ENCODE measurements at regions not wholly inside any gene's neighbourhood (a gene's known extent, or its start where the extent isn't known, plus 50 kb on each side); places are given as distances from the start of the nearest gene placed in this dataset.

DNA sequence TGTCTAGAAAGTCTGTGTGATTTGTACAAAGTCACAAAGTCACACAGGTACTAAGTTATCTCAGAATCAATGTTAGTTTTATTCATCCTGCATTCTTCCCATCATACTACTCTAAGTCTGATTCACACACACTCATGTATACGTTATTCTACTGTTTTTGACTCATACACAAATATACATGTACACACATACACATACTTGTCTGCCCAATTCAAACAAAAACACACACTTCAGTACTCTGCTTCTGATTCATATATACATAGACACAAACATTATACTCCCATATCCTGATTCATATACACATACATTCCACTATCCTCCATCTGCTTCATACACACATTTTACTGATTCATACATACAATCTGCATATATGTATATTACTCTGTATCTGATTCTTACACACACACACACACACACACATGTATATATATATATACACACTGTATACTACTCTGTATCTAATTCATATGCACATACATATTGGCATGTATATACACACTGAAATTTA lies 69.3 kb downstream of the KLF12 start:
- no peaks in the 10 kb centered on the region for H3K27me3 ChIP-seq (ENCODE audit: control insufficient read depth, insufficient read depth, low read length)
- no peaks in the 10 kb centered on the region for H3K36me3 ChIP-seq (ENCODE audit: control insufficient read depth, insufficient read depth, low read length)
- no peak overlapping the region for H3K4me3 ChIP-seq (ENCODE audit: low read depth, low read length)
- TF ChIP-seq, protein P1, sequence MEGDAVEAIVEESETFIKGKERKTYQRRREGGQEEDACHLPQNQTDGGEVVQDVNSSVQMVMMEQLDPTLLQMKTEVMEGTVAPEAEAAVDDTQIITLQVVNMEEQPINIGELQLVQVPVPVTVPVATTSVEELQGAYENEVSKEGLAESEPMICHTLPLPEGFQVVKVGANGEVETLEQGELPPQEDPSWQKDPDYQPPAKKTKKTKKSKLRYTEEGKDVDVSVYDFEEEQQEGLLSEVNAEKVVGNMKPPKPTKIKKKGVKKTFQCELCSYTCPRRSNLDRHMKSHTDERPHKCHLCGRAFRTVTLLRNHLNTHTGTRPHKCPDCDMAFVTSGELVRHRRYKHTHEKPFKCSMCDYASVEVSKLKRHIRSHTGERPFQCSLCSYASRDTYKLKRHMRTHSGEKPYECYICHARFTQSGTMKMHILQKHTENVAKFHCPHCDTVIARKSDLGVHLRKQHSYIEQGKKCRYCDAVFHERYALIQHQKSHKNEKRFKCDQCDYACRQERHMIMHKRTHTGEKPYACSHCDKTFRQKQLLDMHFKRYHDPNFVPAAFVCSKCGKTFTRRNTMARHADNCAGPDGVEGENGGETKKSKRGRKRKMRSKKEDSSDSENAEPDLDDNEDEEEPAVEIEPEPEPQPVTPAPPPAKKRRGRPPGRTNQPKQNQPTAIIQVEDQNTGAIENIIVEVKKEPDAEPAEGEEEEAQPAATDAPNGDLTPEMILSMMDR (IDR thresholded peaks at IDR 0.05; ENCODE audit: insufficient read depth, low read length, severe bottlenecking), result no peak
- FAIRE-seq (no peak), DNase-seq (ENCODE audit: low read depth) (peak; percentile 74)

DNA sequence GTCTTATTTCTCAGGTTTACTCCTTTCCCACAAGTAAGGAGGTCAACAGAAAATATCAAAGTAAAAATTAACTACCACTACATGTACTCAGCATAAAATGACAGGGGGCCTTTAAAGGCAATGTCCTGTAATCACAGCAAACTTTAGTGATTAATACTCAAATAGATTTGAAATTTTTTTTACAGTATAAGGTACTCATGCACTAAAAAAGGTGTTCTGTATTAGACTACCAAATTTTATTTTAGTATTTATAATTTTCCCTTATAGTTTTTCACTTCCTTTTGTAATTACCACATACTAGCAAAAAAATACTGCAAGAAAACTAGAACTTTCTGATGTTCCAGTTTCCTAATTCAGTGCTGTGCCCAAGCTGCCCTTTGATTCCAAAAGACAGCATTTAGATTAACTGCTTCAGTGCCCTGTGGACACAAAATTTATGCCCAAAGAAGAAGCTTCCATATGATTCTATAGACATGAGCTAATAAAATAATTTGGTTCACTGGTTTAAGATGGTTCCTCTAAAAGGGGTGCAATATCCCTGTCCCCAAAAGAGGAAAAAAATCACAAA lies 70.6 kb downstream of the KLF12 start:
- DNase-seq (ENCODE audit: low read depth), result no peak
- Histone ChIP-seq H3K27me3 (ENCODE audit: control insufficient read depth, insufficient read depth, low read length) (no peaks in the 10 kb centered on the region), H3K36me3 (ENCODE audit: control insufficient read depth, insufficient read depth, low read length) (no peaks in the 10 kb centered on the region), H3K4me3 (ENCODE audit: low read depth, low read length) (no peak overlapping the region)
- no peak for FAIRE-seq
- TF ChIP-seq, protein P1 (IDR thresholded peaks at IDR 0.05; ENCODE audit: insufficient read depth, low read length, severe bottlenecking), result no peak

GRCh38 chr13:74062933-74063332 lies 71.3 kb downstream of the KLF12 start:
- FAIRE-seq (no peak), DNase-seq (ENCODE audit: low read depth) (no peak)

DNA sequence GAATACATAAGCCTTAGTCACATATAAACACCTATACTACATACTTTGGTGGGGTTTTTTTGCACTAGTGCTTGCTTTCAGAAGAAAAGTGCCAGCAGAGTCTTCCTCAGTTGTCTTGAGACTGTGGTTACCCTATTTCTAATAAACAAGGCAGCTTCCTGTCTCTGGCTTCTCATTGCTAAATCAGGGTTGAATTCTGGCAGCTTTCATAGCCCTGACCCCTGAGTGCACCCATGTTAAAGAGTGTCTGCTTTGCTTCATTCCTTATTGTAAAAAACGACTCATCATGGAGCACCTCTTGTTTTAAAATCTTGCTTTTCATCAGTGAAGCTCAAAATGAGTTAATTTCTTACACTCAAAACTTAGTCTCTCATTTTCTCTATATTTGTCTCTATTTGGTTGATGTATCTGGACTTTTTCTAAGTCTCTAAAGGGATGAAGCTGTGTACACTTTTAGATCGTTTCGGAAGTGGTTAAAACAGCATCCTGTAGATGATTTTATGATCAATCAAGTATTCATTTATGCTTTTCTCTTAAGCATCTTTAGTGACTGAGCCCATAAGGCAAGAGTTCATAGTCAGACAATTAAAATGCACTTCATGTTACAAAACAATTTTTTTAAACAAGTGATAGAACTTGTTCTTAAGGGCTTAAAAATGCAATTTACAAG lies 72.1 kb downstream of the KLF12 start:
- Histone ChIP-seq H3K4me3 (ENCODE audit: low read depth, low read length) (no peak overlapping the region), H3K27me3 (ENCODE audit: control insufficient read depth, insufficient read depth, low read length) (no peaks in the 10 kb centered on the region), H3K36me3 (ENCODE audit: control insufficient read depth, insufficient read depth, low read length) (no peaks in the 10 kb centered on the region)
- TF ChIP-seq, protein P1 (IDR thresholded peaks at IDR 0.05; ENCODE audit: insufficient read depth, low read length, severe bottlenecking), result no peak
- DNase-seq (ENCODE audit: low read depth) (no peak), FAIRE-seq (no peak)

More at GRCh38 chr13:74062933-74063332, 71.3 kb downstream of the KLF12 start:
- TF ChIP-seq, protein P1 (IDR thresholded peaks at IDR 0.05; ENCODE audit: insufficient read depth, low read length, severe bottlenecking), result no peak
- Histone ChIP-seq H3K4me3 (ENCODE audit: low read depth, low read length) (no peak overlapping the region), H3K27me3 (ENCODE audit: control insufficient read depth, insufficient read depth, low read length) (no peaks in the 10 kb centered on the region), H3K36me3 (ENCODE audit: control insufficient read depth, insufficient read depth, low read length) (no peaks in the 10 kb centered on the region)

GRCh38 chr13:74056801-74057542 lies 77.2 kb downstream of the KLF12 start:
- TF ChIP-seq, protein P1 (IDR thresholded peaks at IDR 0.05; ENCODE audit: insufficient read depth, low read length, severe bottlenecking), result no peak
- no peaks in the 10 kb centered on the region for H3K36me3 ChIP-seq (ENCODE audit: control insufficient read depth, insufficient read depth, low read length)
- no peaks in the 10 kb centered on the region for H3K27me3 ChIP-seq (ENCODE audit: control insufficient read depth, insufficient read depth, low read length)
- no peak overlapping the region for H3K4me3 ChIP-seq (ENCODE audit: low read depth, low read length)
- DNase-seq (ENCODE audit: low read depth) (peak; percentile 24), FAIRE-seq (no peak)
